ENCODE measurements at regions not wholly inside any gene's neighbourhood (a gene's known extent, or its start where the extent isn't known, plus 50 kb on each side); places are given as distances from the start of the nearest gene placed in this dataset.

- DNase-seq (ENCODE audit: insufficient read length, low spot score) (no peak), FAIRE-seq (no peak)
- TF ChIP-seq POLR2A (IDR thresholded peaks at IDR 0.05; ENCODE audit: low read depth, low read length), result no peak
These were observed 1541.9 kb downstream of the AACS start for GRCh38 chr12:126607157-126607556.

DNA sequence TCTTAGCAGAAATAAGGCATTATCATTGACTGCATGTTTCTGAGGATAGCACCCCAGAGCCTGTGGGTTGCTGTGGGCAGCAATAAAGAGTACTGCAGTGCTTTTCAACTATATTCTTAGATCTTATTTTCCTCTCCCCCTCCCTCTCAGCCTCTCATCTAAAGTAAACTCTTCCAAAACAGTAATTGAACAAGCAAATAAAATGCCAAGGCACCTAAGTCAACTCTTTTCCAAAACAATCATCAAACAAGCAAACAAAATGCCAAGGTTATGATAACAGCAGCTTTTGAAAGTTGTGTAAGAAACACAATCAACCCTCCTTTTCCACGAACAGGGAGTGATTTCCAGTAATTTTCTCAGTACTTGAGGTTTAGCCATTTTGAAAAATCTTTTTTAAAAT, 1542.6 kb downstream of the AACS start:
- no peak for TF ChIP-seq POLR2A (IDR thresholded peaks at IDR 0.05; ENCODE audit: low read depth, low read length)
- FAIRE-seq (no peak), DNase-seq (ENCODE audit: insufficient read length, low spot score) (no peak)

- DNase-seq (ENCODE audit: insufficient read length, low spot score) (no peak), FAIRE-seq (no peak)
- no peak for TF ChIP-seq POLR2A (IDR thresholded peaks at IDR 0.05; ENCODE audit: low read depth, low read length)
These were observed 1543.5 kb downstream of the AACS start for GRCh38 chr12:126608607-126609175.

DNA sequence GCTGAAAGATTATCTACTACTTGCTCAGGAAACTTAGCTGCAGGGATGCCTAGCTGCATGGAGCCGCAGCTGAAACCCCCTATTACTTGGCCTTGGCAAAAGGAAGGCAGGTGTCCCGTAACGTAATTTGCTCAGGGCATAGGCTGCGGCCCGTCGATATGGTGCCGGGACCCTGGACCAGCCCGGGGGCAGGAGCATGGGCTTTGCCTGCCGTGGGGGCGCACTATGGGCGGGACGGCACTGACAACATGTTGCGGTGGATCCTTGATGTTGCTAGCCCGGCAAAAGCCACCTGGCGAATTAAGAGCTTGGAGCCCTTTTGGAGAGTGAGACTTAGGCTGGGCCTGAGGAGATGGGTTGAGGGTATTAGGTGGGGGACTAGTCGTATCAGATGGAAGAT, 1551.2 kb downstream of the AACS start:
- FAIRE-seq, result no peak
- DNase-seq (ENCODE audit: insufficient read length, low spot score), result no peak
- TF ChIP-seq POLR2A (IDR thresholded peaks at IDR 0.05; ENCODE audit: low read depth, low read length), result no peak

DNA sequence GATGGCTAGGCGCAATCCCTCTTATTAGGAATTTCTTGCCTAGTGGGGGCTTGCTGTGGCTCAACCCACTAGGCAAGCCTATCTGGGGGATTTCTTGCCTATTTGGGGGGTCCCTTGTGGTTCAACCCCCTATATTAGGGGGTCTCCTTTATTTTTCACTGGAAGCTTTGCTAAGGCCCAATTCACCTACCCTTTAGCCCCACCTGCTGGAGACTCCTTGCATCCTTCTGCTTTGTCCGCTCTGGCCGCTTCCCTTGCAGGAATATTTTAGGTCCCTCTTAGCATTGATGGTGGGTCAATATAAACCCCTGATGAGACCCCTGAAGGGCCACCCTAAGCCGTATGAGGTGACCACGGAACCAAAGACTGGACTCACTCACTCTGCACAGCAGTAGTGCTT, 1552.1 kb downstream of the AACS start:
- no peak for TF ChIP-seq POLR2A (IDR thresholded peaks at IDR 0.05; ENCODE audit: low read depth, low read length)
- no peak for FAIRE-seq
- peak; percentile 6 for DNase-seq (ENCODE audit: insufficient read length, low spot score)

DNA sequence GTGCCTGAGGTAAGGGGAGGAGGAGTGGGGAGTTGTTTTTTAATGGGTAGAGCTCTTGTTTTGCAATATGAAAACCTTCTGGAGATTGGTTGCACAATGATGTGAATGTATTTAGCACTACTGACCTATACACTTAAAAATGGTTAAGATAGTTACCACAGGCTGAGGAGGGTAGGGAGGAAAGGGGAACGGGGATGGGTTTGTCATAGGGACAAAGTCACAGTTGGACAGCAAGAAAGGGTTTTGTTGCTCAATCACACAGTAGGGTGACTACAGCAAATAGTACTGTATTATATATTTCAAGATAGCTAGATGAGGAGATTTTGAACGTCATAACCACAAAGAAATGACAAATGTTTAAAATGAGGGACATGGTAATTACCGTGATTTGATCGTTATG, 1562.4 kb downstream of the AACS start:
- DNase-seq (ENCODE audit: insufficient read length, low spot score) (no peak), FAIRE-seq (no peak)
- TF ChIP-seq POLR2A (IDR thresholded peaks at IDR 0.05; ENCODE audit: low read depth, low read length), result no peak

- DNase-seq (ENCODE audit: insufficient read length, low spot score) (no peak), FAIRE-seq (no peak)
- TF ChIP-seq POLR2A (IDR thresholded peaks at IDR 0.05; ENCODE audit: low read depth, low read length), result no peak
These were observed 1571.6 kb downstream of the AACS start for GRCh38 chr12:126636821-126637220.

DNA sequence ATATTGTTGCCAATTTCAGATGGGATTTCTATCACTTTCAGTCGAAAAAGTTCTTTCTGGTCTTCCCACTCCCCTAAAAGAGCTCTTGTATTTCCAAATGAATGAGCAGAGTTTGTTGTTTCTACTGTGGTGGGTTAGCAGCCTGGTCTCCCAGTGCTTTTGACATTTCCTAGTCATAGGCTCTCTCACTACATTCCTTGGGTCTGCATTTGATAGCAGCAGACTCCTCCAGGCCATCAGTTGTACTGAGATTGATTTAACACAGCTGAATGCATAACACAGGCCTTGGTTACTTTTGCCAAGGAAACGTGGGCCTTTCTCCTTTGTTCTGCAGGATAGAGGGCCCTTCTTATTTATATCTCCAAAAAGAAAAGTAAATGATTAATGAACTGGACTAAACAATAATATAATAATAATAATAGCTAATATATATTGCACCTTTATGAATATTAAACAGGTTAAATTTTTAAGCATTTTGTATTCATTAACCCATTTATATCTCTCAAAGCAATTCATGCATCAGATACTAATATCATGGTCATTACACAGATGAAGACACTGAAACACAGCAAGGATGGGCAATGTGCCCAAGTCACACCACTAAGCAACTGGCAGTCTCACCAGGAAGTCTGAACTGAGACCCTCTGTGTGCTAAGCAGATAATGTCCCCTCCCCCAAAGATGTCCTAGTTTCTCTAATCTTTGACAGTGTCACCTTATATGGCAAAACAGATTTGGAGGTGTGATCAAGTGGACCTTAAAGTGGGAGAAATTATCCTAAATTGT, 1579.2 kb downstream of the AACS start:
- no peak for FAIRE-seq

DNA sequence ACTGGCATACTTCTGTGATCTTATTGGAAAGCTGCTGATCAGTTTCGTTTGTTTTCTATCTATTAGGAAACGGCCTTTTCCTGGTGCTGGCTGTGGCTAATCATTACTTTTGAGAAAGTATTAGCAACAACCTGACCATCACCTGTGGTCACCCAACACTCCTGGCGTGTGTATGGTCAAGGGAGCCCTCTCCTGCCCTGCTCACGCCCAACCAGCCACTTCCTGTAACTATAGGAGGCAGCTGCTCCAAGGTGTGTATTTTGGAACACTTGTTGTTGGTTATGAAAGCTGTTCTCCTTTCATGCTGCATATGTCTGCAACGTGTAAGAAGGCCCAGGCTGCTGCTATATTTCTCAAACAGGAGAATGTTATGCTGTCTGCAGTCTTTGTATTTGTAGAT, 1582.8 kb downstream of the AACS start:
- no peak for TF ChIP-seq POLR2A (IDR thresholded peaks at IDR 0.05; ENCODE audit: low read depth, low read length)
- FAIRE-seq (no peak), DNase-seq (ENCODE audit: insufficient read length, low spot score) (no peak)

More for the DNA sequence above, 1579.2 kb downstream of the AACS start:
- DNase-seq (ENCODE audit: insufficient read length, low spot score), result no peak
- no peak for TF ChIP-seq POLR2A (IDR thresholded peaks at IDR 0.05; ENCODE audit: low read depth, low read length)

GRCh38 chr12:126651133-126651532, 1585.9 kb downstream of the AACS start:
- FAIRE-seq, result no peak
- no peak for TF ChIP-seq POLR2A (IDR thresholded peaks at IDR 0.05; ENCODE audit: low read depth, low read length)
- no peak for DNase-seq (ENCODE audit: insufficient read length, low spot score)

GRCh38 chr12:126663304-126664094, 1598.3 kb downstream of the AACS start:
- FAIRE-seq (no peak), DNase-seq (ENCODE audit: insufficient read length, low spot score) (no peak)
- no peak for TF ChIP-seq POLR2A (IDR thresholded peaks at IDR 0.05; ENCODE audit: low read depth, low read length)

GRCh38 chr12:126667339-126667738, 1599.6 kb upstream of the TMEM132C start:
- DNase-seq (ENCODE audit: insufficient read length, low spot score) (peak; percentile 23), FAIRE-seq (peak; percentile 92)
- no peak for TF ChIP-seq POLR2A (IDR thresholded peaks at IDR 0.05; ENCODE audit: low read depth, low read length)

DNA sequence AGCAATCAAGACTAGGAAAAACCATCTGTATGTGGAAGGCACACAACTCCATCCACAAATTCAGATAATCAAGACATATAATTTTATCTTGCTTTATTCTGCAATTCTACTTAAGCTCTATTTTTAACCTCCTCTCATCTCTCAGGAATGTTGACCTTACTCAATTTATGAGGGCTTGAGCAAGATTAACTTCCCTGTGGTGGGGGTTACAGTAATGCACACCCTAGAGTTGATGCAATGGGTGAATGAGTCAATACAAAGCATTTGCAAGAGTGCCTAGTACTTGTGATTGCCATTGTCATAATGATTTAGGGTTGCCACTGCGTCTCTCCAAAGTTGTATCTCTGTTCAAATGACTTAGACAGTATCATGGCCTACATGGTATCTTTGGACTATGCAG, 1598.4 kb upstream of the TMEM132C start:
- FAIRE-seq, result peak; percentile 52
- no peak for TF ChIP-seq POLR2A (IDR thresholded peaks at IDR 0.05; ENCODE audit: low read depth, low read length)
- DNase-seq (ENCODE audit: insufficient read length, low spot score), result peak; percentile 28

DNA sequence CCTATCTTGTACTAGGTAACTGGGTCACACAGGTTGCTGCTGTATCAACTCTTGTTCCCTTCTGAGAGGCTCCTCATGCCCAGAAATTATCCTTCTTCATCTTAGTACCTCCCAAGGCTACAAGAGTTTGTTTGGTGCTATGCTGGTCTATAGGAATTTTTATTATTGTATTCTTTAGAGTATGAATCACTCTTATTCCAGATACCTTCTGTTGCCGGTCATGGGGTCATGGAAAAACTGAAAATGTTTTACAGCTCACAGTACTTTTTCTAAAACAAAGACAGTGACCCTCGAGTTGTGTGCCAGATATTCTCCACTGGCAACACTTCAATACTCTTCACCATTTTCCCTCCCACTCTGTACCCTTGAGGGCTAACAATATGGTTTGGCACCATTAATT, 1598.0 kb upstream of the TMEM132C start:
- FAIRE-seq (peak; percentile 60), DNase-seq (ENCODE audit: insufficient read length, low spot score) (peak; percentile 21)
- TF ChIP-seq POLR2A (IDR thresholded peaks at IDR 0.05; ENCODE audit: low read depth, low read length), result no peak

All from H54 (cell line).